AG08396 (cell line): ENCODE measurements at regions not wholly inside any gene's neighbourhood (a gene's known extent, or its start where the extent isn't known, plus 50 kb on each side); places are given as distances from the start of the nearest gene placed in this dataset.

Source experiments
- DNase-seq: peaks from one replicate; pipeline ENCODE4 v3.0.0; 2012; ENCODE audit warnings: low spot score, mixed read lengths

- peak; percentile 20 for DNase-seq
Observed at GRCh38 chr16:47779201-47780016, 318.3 kb downstream of the PHKB start.

- no peak for DNase-seq
Observed at GRCh38 chr16:47778106-47778801, 317.1 kb downstream of the PHKB start.

GRCh38 chr16:47777220-47777619 lies 316.1 kb downstream of the PHKB start:
- peak; percentile 9 for DNase-seq

GRCh38 chr16:47774661-47775060 lies 313.5 kb downstream of the PHKB start:
- no peak for DNase-seq

GRCh38 chr16:47753659-47754058 lies 292.5 kb downstream of the PHKB start:
- no peak for DNase-seq
